ENCODE measurements at regions not wholly inside any gene's neighbourhood (a gene's known extent, or its start where the extent isn't known, plus 50 kb on each side); places are given as distances from the start of the nearest gene placed in this dataset.
A peak's percentile ranks its signal among the peaks of the same experiment; 100 is the strongest.
"Not testable (repeated sequence)": the region's sequence is repeated elsewhere in the genome, so short reads cannot be mapped to it uniquely, and the experiment has no call there.

DNA sequence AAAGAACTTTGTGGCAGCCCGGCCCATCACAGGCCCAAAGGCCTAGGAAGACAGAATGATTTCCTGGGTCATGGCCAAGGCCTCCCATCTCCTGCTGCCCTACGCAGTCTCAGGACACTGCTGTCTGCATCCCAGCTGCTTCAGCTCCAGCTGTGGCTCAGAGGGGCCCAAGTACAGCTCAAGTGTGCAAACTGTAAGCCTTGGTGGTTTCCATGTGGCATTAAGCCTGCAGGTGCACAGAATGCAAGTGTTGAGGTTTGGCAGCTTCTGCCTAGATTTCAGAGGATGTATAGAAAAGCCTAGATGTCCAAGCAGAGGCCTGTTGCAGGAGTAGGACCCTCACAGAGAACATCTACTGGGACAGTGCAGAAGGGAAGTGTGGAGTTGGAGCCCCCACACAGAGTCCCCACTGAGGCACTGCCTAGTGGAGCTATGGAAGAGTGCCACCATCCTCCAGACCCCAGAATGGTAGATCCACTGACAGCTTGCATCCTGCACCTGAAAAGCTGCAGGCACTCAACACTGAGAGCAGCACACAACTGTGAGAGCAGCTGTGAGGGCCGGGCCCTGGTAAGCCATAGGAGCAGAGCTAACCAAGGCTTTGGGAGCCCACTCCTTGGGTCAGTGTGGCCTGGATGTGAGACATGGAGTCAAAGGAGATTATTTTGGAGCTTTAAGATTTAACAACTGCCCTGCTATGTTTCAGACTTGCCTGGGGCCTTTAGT is 208.2 kb upstream of the CMC1 start:
- no peak for DNase-seq (ENCODE audit: low read depth in 3 of 3)

DNA sequence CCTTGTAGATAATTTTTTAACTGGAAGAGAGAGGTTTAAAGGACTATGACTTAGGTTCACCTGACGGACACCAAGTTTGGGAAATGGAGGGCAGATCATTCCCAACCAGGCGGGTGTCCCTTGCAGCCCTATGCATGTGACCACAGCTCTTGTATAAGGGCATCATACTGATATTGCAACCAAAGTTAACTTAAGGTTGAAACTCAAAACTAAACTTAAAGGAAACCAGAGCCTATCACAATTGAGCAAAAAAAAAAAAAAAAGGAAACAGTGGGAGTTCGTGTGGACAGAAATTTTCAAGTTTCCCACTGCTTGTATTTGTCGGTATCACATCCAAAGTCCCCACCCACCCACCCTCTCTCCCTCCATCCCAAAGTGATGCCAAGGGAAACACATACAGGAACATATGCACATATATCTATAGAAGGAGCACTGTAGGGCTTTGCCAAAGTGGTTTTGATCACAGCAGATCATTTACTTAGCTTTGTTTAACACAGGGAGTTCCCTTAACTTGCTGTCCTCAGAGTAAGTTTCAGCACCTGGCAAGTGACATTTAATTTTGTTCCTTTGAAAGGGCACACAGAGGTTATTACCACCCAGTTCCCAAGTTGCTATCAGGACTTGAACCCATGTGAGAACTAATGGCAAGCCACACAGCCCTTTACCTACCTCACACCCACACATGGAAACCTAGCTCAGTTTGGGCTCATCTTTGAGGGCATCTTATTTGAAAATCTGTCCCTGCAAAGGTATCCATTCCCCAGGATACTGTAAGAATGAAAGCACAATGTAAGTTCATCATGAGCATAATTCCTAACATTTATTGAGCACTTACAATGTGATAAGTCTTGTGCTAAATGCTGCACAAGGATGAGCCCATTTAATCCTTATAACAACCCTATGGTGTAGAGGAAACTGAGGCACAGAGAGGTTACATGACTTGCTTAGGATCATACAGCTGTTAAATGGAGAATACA is 204.5 kb upstream of the CMC1 start:
- no peak for DNase-seq (ENCODE audit: low read depth in 3 of 3)

DNA sequence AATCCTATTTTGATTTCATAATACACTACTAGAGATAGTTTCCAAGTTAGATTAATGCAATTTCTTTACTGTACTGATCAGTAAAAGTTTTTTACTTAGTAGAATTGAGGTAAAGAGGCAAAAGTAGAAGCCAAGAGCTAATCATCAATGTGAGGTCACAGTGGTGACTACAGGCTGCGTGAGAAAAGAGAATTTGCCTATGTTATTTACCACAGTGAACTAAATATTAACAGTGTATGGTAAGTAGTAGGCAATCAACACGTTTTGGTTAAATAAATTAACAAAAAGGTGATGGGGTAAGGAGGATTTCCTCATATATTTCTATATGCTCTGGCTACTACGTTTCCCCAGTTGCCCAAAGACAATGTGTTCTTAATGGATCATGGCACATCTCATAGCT is 202.2 kb upstream of the CMC1 start:
- DNase-seq (ENCODE audit: low read depth in 3 of 3), result no peak

DNA sequence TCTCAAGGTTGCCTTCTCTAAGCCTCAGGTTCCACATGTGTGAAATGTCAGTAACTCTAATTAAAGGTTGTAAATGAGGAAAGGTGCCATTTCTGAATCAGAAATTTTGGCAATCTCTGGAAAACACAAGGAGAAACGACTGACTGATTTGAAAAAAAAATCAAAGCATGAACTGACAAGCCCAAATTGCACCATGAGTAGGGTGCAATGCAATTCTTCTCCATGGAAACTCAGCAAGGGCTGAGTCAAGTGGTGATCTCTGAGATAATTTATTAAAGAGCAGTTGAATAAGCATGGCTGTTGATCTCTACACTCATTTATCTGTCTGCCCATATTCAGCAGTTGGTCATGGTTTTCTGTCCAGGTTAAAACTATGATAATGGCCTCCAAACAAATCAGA is 201.6 kb upstream of the CMC1 start:
- DNase-seq (ENCODE audit: low read depth in 3 of 3), result no peak

DNA sequence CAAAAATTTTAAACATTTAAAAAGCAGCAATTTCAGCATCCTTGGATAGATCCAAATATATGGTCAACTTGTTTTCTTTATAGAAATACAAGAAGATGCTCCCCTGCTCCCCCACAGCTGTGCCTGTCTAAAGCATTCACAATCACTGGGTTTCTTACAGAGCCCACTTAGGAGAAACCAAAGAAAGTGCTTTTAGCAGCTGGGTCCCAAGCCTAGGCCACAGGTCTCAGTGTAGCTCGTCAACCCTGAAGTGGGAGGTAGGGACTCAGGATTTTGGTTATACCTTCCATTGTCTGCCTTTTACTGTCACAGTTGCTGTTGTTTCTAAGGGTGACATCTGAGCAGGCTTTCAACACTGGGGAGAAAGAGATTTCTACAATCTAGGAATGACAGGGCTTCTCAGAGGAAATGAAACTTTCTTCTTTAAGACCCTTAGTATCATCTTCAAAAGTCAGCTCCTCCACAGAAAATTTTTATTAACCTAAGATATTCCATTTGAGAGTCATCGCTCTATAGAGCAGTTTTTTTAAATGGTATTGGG is 199.3 kb upstream of the CMC1 start:
- no peak for DNase-seq (ENCODE audit: low read depth in 3 of 3)

DNA sequence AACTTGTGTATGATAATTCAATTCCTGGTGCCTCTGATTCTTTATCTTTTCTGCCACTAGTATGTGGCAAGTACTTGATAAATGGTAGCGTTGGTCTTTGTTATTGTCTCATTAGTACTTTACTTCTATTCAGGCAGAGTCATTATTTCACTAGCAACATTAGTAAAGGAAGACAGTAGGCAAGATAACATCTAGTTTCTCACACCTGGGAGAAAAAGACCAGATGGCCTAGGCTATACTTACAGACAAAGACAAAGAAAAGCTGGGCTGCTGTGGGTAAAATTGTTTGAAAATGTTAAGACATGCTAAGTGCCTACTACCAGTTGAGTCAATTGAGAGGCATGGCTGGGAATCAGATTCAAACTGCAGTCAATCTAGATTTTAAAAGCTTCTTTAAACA is 198.7 kb upstream of the CMC1 start:
- DNase-seq (ENCODE audit: low read depth in 3 of 3), result no peak

DNA sequence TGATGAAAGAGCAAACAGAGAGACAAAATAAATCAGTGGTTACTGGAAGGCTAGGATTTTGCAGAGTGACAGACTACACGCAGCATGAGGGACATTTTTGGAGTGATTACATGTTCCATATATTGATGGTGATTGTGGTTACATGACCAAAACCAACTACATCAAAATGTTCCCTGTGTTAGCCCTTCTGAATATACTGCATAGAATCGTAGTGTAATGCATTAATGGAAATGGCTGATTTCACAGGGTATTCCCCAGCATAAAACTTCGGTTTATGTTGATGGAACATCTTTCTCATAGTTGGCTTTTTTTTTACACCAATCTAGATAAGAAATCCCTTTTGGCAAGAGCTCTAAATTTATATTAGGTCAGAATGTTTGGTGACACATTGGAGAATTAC is 191.3 kb upstream of the CMC1 start:
- no peak for DNase-seq (ENCODE audit: low read depth in 3 of 3)

DNA sequence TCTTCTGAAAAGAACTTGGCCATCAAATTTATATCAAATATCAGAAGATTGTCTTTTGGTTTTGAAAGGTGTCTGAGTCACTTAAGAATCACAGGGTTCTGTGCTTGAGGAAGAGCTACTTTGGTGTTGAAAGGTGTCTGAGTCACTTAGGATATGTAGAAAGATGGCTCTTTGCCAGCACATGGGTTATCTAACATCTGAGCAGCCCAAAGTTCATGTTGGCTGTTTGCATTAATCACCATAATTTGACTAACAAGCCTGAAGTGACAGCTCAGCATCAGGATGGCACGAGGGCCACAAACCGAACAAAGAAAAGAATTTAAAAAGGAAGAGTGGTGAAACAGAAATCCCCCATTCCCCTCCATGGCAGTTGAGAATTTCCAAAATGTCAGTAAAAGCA is 190.5 kb upstream of the CMC1 start:
- peak; percentile 10 to 31 (median 28) for DNase-seq (ENCODE audit: low read depth in 3 of 3)

DNA sequence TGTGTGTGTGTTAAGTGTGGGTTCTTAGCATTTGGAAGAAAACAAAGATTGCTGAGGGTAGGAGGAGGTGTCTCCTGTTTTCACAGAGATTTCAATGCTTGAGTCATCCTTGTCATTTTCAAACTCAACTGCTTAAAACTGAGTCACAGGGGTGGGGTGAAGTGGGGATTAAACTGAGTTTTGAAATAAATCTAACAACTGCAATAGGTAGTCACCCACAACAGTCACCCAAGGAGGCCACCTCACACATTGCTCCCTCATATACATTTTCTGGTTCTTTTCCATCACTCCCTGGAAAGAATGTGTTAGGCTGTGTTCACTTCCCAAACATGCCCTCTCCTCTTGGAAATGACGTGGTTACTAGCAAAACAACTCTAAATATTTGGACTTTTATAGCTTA is 187.7 kb upstream of the CMC1 start:
- DNase-seq (ENCODE audit: low read depth in 3 of 3), result peak; percentile 6 to 15 (median 14)

DNA sequence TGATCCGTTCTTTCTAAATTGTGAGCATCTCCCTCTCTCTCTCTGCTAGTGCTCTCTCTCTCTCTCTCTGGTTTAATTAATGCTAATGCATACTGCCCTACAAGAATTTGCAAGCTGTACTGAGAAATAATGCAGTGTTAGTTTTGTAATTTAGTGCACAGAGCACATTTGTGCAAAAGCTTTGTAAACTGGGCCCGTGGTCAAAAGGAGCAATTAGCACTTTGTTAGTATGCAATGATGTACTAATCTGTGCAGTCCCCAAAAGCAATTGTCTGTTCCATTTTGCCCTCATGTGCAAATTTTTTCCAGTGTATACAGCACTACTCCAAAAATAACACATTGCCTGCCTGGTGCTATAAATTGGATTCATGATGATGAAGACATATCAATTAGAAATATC is 184.6 kb upstream of the CMC1 start:
- no peak for DNase-seq (ENCODE audit: low read depth in 3 of 3)

DNA sequence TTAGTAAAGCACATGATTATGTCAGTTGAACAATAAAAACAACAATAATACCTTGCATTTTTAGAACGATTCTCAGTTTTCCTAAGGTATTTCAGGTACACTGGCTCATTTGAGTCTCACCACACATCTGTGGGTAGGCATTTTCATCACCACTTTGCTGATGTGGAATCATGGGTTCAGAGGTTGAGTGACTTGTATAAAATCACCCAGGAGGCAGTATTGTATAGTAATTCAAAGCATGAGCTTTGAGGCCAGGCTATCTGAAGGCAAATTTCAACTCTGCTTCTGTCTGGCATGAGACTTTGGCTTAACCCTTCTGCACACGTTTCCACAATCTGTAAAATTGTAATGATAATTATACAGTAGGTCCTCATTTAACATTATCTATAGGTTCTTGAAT is 183.9 kb upstream of the CMC1 start:
- no peak for DNase-seq (ENCODE audit: low read depth in 3 of 3)

DNA sequence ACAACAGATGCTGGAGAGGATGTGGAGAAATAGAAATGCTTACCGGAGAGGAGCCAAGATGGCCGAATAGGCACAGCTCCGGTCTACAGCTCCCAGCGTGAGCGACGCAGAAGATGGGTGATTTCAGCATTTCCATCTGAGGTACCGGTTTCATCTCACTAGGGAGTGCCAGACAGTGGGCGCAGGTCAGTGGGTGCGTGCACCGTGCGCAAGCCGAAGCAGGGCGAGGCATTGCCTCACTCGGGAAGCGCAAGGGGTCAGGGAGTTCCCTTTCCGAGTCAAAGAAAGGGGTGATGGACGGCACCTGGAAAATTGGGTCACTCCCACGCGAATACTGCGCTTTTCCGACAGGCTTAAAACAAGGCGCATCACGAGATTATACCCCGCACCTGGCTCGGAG is 182.2 kb upstream of the CMC1 start:
- not testable (repeated sequence) for DNase-seq (ENCODE audit: low read depth in 3 of 3)

DNA sequence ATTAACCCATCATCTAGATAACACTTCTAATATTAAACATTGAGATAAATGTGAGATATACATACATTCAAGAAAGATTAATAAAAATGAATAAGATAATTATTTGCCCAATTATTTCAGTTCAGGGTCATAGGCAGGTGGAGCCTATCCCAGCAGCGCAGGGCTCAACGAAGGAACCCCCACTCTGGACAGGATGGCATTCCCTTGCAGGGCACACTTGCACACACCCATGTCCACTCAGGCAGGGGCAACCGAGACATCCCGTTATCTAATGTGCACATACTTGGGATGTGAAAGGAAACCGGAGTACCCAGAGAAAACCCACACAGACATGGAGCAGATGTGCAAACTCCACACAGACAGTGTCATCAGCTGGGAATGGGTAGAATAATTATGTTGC is 175.4 kb upstream of the CMC1 start:
- no peak for DNase-seq (ENCODE audit: low read depth in 3 of 3)

DNA sequence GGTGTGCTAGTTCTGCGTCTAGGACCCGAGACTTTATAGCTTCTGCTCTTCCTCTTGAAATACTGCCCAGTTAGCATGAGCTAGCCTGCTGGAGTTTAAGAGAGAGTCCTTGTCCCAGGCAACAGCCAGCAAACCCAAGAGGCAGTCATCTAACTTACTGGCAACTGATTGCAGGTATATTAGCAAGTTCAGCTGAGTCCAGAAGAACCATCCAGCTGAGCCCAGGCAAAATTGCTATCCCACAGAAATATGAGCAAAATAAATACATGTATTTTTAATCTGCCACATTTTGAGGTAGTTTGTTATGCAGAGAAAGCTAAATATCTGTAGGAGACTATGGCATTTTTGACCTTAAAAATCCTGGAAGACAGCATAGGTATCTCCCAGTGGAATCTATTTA is 174.4 kb upstream of the CMC1 start:
- DNase-seq (ENCODE audit: low read depth in 3 of 3), result no peak

DNA sequence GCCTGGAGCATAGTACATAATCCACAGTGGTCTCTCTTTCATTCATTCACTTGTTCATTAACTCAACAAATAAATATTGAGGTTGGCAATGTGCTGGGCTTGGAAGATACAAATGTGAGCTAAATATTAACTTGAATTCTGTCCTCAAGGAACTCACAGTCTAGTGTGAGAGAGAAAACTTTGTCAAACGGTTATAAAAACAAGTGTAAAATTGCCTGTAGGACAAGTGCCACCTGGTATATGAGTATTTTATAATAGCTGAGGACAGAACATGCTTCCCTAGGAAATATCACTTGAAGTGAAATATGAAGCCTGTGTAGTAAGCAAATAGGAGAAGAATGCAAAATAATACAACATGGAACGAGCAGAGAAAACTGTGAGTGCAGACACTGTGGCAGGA is 173.1 kb upstream of the CMC1 start:
- DNase-seq (ENCODE audit: low read depth in 3 of 3), result no peak

DNA sequence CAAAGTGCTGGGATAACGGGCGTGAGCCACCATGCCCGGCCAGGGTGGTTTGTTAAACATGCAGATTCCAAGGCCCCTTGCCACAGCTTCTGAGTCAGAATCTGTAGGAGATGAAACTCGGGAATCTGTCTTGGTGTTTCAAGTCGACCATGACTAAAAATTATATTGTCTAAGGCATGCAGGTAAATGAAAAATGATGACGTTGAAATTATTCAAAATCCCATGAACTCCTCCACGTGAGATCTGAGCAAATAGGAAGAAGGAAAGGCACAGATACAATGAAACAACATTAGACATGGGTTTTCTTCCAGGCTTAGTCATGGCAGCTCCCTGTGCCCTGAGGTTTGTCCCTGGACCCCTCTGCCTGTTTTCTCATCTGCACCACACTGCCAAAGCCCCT is 172.0 kb upstream of the CMC1 start:
- DNase-seq (ENCODE audit: low read depth in 3 of 3), result no peak

DNA sequence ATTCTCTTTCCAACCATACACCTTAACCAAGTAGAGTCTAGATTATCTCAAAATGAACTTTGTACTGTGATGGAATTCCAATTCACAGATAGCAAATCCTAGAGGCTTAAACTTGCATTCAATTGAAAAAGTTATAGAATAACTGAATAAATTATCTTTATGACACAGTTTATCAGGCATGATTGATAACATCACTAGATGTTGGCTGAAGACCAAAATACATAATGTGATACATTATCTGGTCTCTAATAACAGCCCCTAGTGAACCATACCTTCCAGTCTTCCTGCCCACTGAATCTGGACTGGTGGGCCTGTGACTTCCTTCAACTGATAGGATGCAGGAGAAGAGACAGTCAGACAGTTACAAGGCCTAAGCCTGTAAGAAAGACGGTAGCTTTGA is 165.2 kb upstream of the CMC1 start:
- DNase-seq (ENCODE audit: low read depth in 3 of 3), result no peak

DNA sequence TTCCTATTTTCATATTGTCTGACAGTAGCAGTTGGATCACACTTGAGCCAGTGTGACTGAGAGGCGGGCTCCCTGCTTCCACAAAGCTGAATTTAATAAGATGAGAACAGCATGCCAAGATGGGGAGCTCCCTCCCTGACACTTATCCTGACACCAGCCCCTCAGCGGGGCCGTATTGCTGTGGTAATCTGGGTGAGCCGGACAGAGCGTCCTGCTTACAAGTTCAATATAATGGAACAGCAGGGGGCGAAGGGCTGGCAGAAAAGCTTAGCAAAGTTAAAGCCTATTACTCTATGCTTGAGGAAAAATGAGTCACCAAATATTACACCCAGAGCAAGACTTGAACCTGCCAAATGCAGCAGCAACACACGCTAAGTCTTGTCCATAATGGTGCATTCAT is 163.8 kb upstream of the CMC1 start:
- DNase-seq (ENCODE audit: low read depth in 3 of 3), result no peak

DNA sequence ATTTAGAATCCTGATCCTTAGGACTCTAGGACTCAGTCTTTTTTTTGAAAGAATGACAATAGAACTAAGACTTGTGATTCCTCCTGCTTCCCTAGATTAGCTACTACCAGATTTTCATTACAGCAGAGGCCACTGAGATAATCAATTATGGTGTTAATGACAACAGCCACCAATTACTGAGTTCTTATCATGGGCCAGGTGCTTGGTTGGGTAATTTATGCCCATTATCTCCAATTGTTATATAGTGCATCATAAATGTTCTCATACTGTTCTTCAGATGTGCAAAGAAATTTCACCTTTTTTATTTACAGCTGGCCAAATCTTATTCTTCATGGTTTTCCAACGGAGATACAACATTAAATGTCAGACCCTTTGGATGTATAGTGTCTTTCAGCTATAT is 162.9 kb upstream of the CMC1 start:
- DNase-seq (ENCODE audit: low read depth in 3 of 3), result no peak

DNA sequence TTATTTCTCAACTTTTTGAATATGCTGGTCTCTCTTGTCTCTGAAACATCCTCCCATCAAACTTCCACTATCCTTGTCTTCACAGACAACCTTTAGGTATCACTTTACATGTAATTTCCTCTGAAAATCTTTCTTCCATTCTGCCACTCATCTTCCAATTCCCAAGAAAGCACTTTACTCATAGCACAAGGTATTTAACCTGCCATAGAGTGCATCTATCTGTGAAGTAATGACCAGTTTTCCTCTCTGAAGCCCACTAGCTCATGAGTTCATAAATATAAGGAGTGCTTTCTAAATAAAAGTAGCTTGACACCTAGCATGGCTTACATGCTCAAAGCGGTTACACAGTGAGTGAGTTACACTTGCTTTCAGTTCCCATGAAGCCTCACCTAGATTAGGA is 160.7 kb upstream of the CMC1 start:
- no peak for DNase-seq (ENCODE audit: low read depth in 3 of 3)

DNA sequence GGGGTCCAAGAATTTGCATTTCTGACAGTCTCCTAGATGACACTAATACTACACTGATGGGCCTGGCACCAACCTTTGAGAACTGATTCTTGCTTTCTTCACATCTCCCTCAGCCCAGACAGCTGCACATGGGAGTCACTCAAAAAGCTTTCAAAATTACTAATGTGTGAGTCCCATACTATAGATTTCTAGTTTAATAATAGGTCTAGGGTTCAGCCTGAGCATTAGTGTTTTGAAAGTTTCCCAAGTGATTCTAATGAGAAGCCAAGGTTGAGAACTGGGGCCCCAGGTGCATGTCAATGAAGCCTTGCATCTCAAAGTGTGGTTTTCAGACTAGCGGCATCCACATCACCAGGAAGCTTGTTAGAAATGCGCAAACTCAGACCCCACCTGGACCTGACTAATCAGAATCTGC is 159.9 kb upstream of the CMC1 start:
- DNase-seq (ENCODE audit: low read depth in 3 of 3), result no peak

DNA sequence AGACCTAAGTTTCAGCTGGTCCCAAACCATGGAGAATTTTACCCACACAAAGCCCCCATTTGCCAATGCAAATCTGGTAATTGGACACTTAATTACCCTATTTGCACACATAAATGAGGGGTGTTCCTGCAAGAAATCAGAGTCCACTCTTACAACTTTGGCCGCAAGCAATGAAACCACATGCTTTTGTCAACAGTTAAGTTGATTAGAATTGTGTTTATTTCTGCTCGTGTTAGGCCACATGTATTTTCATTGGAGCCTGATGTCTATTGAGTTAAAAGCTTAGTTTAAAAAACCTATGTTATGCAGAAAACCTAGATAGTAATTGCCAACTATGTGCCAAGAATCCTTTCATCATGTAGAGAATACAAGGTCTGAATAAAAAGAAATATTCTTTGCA is 153.8 kb upstream of the CMC1 start:
- DNase-seq (ENCODE audit: low read depth in 3 of 3), result no peak

Measured in stimulated activated CD4-positive, alpha-beta T cell treated with anti-CD3 and anti-CD28 coated beads, TNF-alpha, amount 100 ng/mL, for 24 hours (primary cell).